ENCODE measurements at regions not wholly inside any gene's neighbourhood (a gene's known extent, or its start where the extent isn't known, plus 50 kb on each side); places are given as distances from the start of the nearest gene placed in this dataset.
"Not testable (repeated sequence)": the region's sequence is repeated elsewhere in the genome, so short reads cannot be mapped to it uniquely, and the experiment has no call there.

DNA sequence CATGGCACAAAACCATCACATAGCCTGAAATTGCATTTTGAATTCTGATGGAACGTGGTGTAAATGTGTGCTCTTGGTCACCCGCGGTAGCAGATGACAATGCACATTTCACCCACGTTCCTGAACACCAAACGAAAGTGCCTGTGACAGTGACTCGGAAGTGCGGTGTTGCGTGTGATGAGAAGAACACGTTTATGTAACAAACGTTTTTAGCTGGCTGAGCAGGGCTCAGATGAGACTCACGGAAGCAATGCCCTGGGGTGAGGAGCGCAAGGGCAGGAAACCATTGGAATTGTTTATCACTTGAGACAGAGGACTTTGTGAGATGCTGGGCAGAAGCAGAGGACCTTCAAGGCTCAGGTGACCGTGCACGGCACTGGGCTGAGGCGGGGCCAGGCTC is 449.2 kb upstream of the CFAP20DC start:
- DNase-seq = no peak
- H3K36me3 ChIP-seq (replicated peaks; ENCODE audit: insufficient read depth, low read length) = no peaks in the 10 kb centered on the region
- no peak overlapping the region for H3K27ac ChIP-seq (ENCODE audit: low read length)
- H3K79me2 ChIP-seq (ENCODE audit: low read length) = no peaks in the 10 kb centered on the region
- no peak overlapping the region for H3K9ac ChIP-seq (ENCODE audit: low read length)
- H3F3A ChIP-seq (ENCODE audit: insufficient read depth, low read length) = no peaks in the 10 kb centered on the region
- no peak overlapping the region for H3K4me2 ChIP-seq (ENCODE audit: low read depth, low read length)
- no peaks in the 10 kb centered on the region for H4K20me1 ChIP-seq (ENCODE audit: insufficient read depth, low read length)
- no peaks in the 10 kb centered on the region for H3K9me3 ChIP-seq (replicated peaks; ENCODE audit: insufficient read depth, low read length)
- H3K9me2 ChIP-seq (replicated peaks; ENCODE audit: insufficient read depth, low read length) = no peaks in the 10 kb centered on the region
- no peaks in the 10 kb centered on the region for H3K4me1 ChIP-seq (ENCODE audit: low read length)
- no peaks in the 10 kb centered on the region for H3K27me3 ChIP-seq (replicated peaks; ENCODE audit: insufficient read depth, low read length)
- H2AFZ ChIP-seq (ENCODE audit: low read length) = no peak overlapping the region
- H3K4me3 ChIP-seq (ENCODE audit: low read length) = no peak overlapping the region
- TF ChIP-seq, protein P1, sequence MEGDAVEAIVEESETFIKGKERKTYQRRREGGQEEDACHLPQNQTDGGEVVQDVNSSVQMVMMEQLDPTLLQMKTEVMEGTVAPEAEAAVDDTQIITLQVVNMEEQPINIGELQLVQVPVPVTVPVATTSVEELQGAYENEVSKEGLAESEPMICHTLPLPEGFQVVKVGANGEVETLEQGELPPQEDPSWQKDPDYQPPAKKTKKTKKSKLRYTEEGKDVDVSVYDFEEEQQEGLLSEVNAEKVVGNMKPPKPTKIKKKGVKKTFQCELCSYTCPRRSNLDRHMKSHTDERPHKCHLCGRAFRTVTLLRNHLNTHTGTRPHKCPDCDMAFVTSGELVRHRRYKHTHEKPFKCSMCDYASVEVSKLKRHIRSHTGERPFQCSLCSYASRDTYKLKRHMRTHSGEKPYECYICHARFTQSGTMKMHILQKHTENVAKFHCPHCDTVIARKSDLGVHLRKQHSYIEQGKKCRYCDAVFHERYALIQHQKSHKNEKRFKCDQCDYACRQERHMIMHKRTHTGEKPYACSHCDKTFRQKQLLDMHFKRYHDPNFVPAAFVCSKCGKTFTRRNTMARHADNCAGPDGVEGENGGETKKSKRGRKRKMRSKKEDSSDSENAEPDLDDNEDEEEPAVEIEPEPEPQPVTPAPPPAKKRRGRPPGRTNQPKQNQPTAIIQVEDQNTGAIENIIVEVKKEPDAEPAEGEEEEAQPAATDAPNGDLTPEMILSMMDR (IDR thresholded peaks at IDR 0.05; ENCODE audit: low read length) = no peak
- no peak for TF ChIP-seq EZH2phosphoT487 (IDR thresholded peaks at IDR 0.05; ENCODE audit: low read length)

DNA sequence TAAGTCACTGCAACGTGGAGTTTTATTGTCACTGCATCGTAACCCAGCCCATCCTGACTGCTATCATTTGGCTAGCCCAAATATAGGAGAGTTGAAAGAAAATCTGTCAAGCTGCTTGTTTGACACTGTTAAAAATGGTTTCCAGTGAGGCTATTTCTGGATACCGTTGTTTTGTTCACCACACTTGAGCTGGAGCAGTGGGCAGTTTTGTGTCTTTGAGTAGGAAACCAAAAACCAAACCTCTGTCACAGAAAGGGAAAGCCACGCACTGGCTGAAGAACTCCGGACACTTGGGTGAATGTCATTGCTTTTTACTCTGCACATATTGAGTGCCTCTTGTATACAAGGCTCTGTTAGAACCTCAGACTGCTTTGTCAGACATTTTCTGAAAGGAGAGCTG is 446.4 kb upstream of the CFAP20DC start:
- DNase-seq = no peak
- H3K27me3 ChIP-seq (replicated peaks; ENCODE audit: insufficient read depth, low read length) = no peaks in the 10 kb centered on the region
- H3K9me3 ChIP-seq (replicated peaks; ENCODE audit: insufficient read depth, low read length) = no peaks in the 10 kb centered on the region
- H3K4me3 ChIP-seq (ENCODE audit: low read length) = no peak overlapping the region
- TF ChIP-seq EZH2 (optimal IDR thresholded peaks at IDR 0.05; ENCODE audit: low read depth, low read length) (no peak), EZH2phosphoT487 (IDR thresholded peaks at IDR 0.05; ENCODE audit: low read length) (no peak)
- TF ChIP-seq, protein P1 (IDR thresholded peaks at IDR 0.05; ENCODE audit: low read length) = no peak
- H3K9me2 ChIP-seq (replicated peaks; ENCODE audit: insufficient read depth, low read length) = no peaks in the 10 kb centered on the region
- H4K20me1 ChIP-seq (ENCODE audit: insufficient read depth, low read length) = no peaks in the 10 kb centered on the region
- no peaks in the 10 kb centered on the region for H3K36me3 ChIP-seq (replicated peaks; ENCODE audit: insufficient read depth, low read length)
- H3K79me2 ChIP-seq (ENCODE audit: low read length) = no peaks in the 10 kb centered on the region
- no peaks in the 10 kb centered on the region for H3K4me1 ChIP-seq (ENCODE audit: low read length)
- no peaks in the 10 kb centered on the region for H3F3A ChIP-seq (ENCODE audit: insufficient read depth, low read length)
- H3K27ac ChIP-seq (ENCODE audit: low read length) = no peak overlapping the region
- no peak overlapping the region for H3K4me2 ChIP-seq (ENCODE audit: low read depth, low read length)
- no peak overlapping the region for H2AFZ ChIP-seq (ENCODE audit: low read length)
- no peak overlapping the region for H3K9ac ChIP-seq (ENCODE audit: low read length)

DNA sequence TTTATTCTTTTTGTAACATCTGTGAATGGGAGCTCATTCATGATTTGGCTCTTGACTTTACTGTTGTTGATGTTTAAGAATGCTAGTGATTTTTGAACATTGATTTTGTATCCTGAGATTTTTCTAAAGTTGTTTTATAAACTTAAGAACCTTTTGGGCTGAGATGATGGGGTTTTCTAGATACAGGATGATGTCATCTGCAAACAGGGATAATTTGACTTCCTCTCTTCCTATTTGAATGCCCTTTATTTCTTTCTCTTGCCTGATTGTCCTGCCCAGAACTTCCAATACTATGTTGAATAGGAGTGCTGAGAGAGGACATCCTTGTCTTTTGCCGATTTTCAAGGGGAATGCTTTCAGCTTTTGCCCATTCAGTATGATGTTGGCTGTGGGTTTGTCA is 445.1 kb upstream of the CFAP20DC start:
- not testable (repeated sequence) for H3K36me3 ChIP-seq (replicated peaks; ENCODE audit: insufficient read depth, low read length); H3F3A ChIP-seq (ENCODE audit: insufficient read depth, low read length); DNase-seq; H3K4me2 ChIP-seq (ENCODE audit: low read depth, low read length); H2AFZ ChIP-seq (ENCODE audit: low read length); H3K79me2 ChIP-seq (ENCODE audit: low read length); H3K27ac ChIP-seq (ENCODE audit: low read length); H3K27me3 ChIP-seq (replicated peaks; ENCODE audit: insufficient read depth, low read length); H4K20me1 ChIP-seq (ENCODE audit: insufficient read depth, low read length); H3K4me3 ChIP-seq (ENCODE audit: low read length); H3K9me3 ChIP-seq (replicated peaks; ENCODE audit: insufficient read depth, low read length); H3K9me2 ChIP-seq (replicated peaks; ENCODE audit: insufficient read depth, low read length); H3K4me1 ChIP-seq (ENCODE audit: low read length); H3K9ac ChIP-seq (ENCODE audit: low read length)

DNA sequence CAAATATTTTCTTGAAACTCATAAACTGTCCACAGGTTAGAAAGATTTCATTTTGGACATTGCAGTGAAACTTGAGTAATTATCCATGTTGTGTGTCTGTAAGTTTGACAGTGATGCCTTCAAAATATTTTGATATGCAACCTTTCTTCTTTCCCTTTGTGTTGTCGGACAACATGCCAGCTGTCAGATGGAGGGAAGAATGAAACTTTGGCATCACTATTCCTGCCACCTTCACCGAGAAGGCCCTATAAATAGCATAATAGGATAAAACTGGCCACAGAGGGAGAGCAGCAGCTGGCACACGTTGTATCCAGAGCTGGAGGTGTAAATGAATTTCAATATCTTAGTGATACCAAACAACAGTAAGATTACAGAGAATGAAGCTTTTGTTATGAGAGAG is 436.7 kb upstream of the CFAP20DC start:
- no peaks in the 10 kb centered on the region for H3K27me3 ChIP-seq (replicated peaks; ENCODE audit: insufficient read depth, low read length)
- no peak for TF ChIP-seq EZH2 (optimal IDR thresholded peaks at IDR 0.05; ENCODE audit: low read depth, low read length)
- TF ChIP-seq, protein P1 (IDR thresholded peaks at IDR 0.05; ENCODE audit: low read length) = no peak
- no peak for TF ChIP-seq EZH2phosphoT487 (IDR thresholded peaks at IDR 0.05; ENCODE audit: low read length)

More for the DNA sequence above, 436.7 kb upstream of the CFAP20DC start:
- Histone ChIP-seq H3K9me2 (replicated peaks; ENCODE audit: insufficient read depth, low read length) (no peaks in the 10 kb centered on the region), H3F3A (ENCODE audit: insufficient read depth, low read length) (no peaks in the 10 kb centered on the region), H3K4me3 (ENCODE audit: low read length) (no peak overlapping the region), H4K20me1 (ENCODE audit: insufficient read depth, low read length) (no peaks in the 10 kb centered on the region), H3K36me3 (replicated peaks; ENCODE audit: insufficient read depth, low read length) (no peaks in the 10 kb centered on the region), H2AFZ (ENCODE audit: low read length) (no peak overlapping the region), H3K4me2 (ENCODE audit: low read depth, low read length) (no peak overlapping the region), H3K9ac (ENCODE audit: low read length) (no peak overlapping the region), H3K9me3 (replicated peaks; ENCODE audit: insufficient read depth, low read length) (no peaks in the 10 kb centered on the region), H3K4me1 (ENCODE audit: low read length) (no peaks in the 10 kb centered on the region), H3K27ac (ENCODE audit: low read length) (no peak overlapping the region), H3K79me2 (ENCODE audit: low read length) (no peaks in the 10 kb centered on the region)
- DNase-seq = no peak

All from MM.1S (cell line).